ENCODE measurements at regions not wholly inside any gene's neighbourhood (a gene's known extent, or its start where the extent isn't known, plus 50 kb on each side); places are given as distances from the start of the nearest gene placed in this dataset.

DNA sequence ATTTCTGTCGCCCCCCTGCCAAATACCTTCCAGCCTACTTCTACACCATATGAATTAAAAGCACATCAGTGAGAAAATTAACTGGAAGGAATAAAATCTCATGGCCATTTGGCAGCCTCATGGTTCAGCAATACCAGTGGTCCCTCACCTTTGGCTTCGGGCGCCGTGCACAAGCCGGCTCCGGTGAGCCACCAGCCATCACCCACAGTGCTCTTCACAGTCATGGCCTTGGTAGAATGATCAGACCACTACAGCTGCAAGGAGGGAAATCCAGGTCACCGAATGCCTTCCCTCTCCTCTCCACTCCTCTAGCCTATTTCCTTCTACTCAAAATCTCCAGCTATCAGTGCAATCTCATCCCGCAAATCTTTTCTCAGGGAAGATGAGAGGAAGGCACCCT is 239.1 kb downstream of the C1D start:
- TF ChIP-seq, protein P1, sequence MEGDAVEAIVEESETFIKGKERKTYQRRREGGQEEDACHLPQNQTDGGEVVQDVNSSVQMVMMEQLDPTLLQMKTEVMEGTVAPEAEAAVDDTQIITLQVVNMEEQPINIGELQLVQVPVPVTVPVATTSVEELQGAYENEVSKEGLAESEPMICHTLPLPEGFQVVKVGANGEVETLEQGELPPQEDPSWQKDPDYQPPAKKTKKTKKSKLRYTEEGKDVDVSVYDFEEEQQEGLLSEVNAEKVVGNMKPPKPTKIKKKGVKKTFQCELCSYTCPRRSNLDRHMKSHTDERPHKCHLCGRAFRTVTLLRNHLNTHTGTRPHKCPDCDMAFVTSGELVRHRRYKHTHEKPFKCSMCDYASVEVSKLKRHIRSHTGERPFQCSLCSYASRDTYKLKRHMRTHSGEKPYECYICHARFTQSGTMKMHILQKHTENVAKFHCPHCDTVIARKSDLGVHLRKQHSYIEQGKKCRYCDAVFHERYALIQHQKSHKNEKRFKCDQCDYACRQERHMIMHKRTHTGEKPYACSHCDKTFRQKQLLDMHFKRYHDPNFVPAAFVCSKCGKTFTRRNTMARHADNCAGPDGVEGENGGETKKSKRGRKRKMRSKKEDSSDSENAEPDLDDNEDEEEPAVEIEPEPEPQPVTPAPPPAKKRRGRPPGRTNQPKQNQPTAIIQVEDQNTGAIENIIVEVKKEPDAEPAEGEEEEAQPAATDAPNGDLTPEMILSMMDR (conservative IDR thresholded peaks at IDR 0.05; ENCODE audit: low read depth, low read length): no peak
- no peak for TF ChIP-seq EZH2 (IDR thresholded peaks at IDR 0.05; ENCODE audit: borderline replicate concordance, low read depth, low read length, poor library complexity, severe bottlenecking)
